Caco-2 (cell line): ENCODE measurements at regions not wholly inside any gene's neighbourhood (a gene's known extent, or its start where the extent isn't known, plus 50 kb on each side); places are given as distances from the start of the nearest gene placed in this dataset.

Experiments used
- BruUV-seq: library from RNA; stranded (reverse); fragments of 400-500 nt; replicated peaks from 2 replicates; lab custom pipeline; 2021; lab: Mats Ljungman, UMichigan
- CTCF ChIA-PET: fragments of 300-600 bp; sonication (Branson Sonifier 250); formaldehyde crosslinking; loops from one replicate; lab custom pipeline; 2022; ENCODE audit warnings: antibody characterized with exemption; lab: Charles Lee
- POLR2A ChIA-PET: fragments of 300-600 bp; sonication (Branson Sonifier 250); formaldehyde crosslinking; loops from one replicate; lab custom pipeline; 2022; ENCODE audit warnings: antibody characterized with exemption; lab: Charles Lee
- DNase-seq, 2 experiments: peaks; one replicate each; pipeline versions ENCODE4 v3.0.0 to v3.0.0-alpha.2; 2020 to 2022
- H3K27me3 ChIP-seq: replicated peaks from 2 replicates; pipeline ENCODE4 v1.6.0; 2011; ENCODE audit warnings: low read length; ENCODE audit not compliant: control insufficient read depth, insufficient read depth
- H3K36me3 ChIP-seq: 2 replicates; pipeline ENCODE4 v1.5.1; 2011; ENCODE audit warnings: low read length; ENCODE audit not compliant: control insufficient read depth, insufficient read depth
- H3K4me1 ChIP-seq: fragments of 250-450 bp; sonication (Bioruptor Pico); 2 replicates; pipeline ENCODE4 v1.5.1; 2020; ENCODE audit warnings: mild to moderate bottlenecking
- H3K4me3 ChIP-seq: 2 replicates; pipeline ENCODE4 v1.5.1; 2011; ENCODE audit warnings: low read depth, mild to moderate bottlenecking, control low read depth, low read length
- H3K9me3 ChIP-seq: fragments of 250-450 bp; sonication (Bioruptor Pico); 2 replicates; pipeline ENCODE4 v1.5.1; 2020; ENCODE audit warnings: mild to moderate bottlenecking, moderate library complexity
- H3K27ac Mint-ChIP-seq: one replicate; pipeline ENCODE4 v1.8.0; 2022; ENCODE audit warnings: mixed read lengths; ENCODE audit not compliant: unreplicated experiment
- H3K27me3 Mint-ChIP-seq: one replicate; pipeline ENCODE4 v1.8.0; 2022; ENCODE audit warnings: mixed read lengths; ENCODE audit not compliant: insufficient read depth, unreplicated experiment
- H3K36me3 Mint-ChIP-seq: one replicate; pipeline ENCODE4 v1.8.0; 2022; ENCODE audit warnings: mild to moderate bottlenecking, mixed read lengths; ENCODE audit not compliant: insufficient read depth, unreplicated experiment
- H3K4me1 Mint-ChIP-seq: one replicate; pipeline ENCODE4 v1.8.0; 2022; ENCODE audit warnings: low read depth, mixed read lengths; ENCODE audit not compliant: unreplicated experiment
- H3K4me3 Mint-ChIP-seq: one replicate; pipeline ENCODE4 v1.8.0; 2022; ENCODE audit warnings: mild to moderate bottlenecking, moderate library complexity, mixed read lengths; ENCODE audit not compliant: unreplicated experiment
- H3K9me3 Mint-ChIP-seq: one replicate; pipeline ENCODE4 v1.8.0; 2022; ENCODE audit warnings: mixed read lengths; ENCODE audit not compliant: unreplicated experiment
- CTCF ChIP-seq, 2 experiments: fragments of 200-600 bp in 1 of 2; IDR thresholded peaks; 1 replicate in 1 of 2; 2 replicates in 1 of 2; pipeline versions ENCODE4 v1.5.1 to v1.8.0; 2011 to 2022; ENCODE audit warnings: antibody characterized with exemption in 1 of 2, control low read depth in 1 of 2, inconsistent platforms in 1 of 2, low read depth in 1 of 2, low read length in 1 of 2, mild to moderate bottlenecking in 1 of 2, moderate library complexity in 1 of 2; ENCODE audit not compliant: insufficient read depth in 1 of 2, severe bottlenecking in 1 of 2, unreplicated experiment in 1 of 2
- intact Hi-C: fragments of 100-400 bp; cut with micrococcal nuclease; formaldehyde crosslinking; loops from one replicate; pipeline ENCODE4 v1.10.0; 2022; ENCODE audit not compliant: unreplicated experiment

GRCh38 chr4:37760840-37761239, 65.6 kb upstream of the PGM2 start:
- H3K9me3 Mint-ChIP-seq = no peaks in the 10 kb centered on the region
- no peaks in the 10 kb centered on the region for H3K27me3 Mint-ChIP-seq
- intact Hi-C loops = no loop called here
- Histone ChIP-seq H3K4me1 (no peaks in the 10 kb centered on the region), H3K27me3 (no peaks in the 10 kb centered on the region), H3K9me3 (no peaks in the 10 kb centered on the region), H3K4me3 (no peak overlapping the region), H3K36me3 (no peaks in the 10 kb centered on the region)
- CTCF ChIA-PET = no interaction called here
- no peak for TF ChIP-seq CTCF (IDR thresholded peaks at IDR 0.05; ENCODE audit: insufficient read depth in 1 of 2, low read depth in 1 of 2, low read length in 1 of 2, severe bottlenecking in 1 of 2, unreplicated experiment in 1 of 2)
- H3K36me3 Mint-ChIP-seq = no peaks in the 10 kb centered on the region
- no peak overlapping the region for H3K27ac Mint-ChIP-seq
- DNase-seq = no peak
- H3K4me1 Mint-ChIP-seq = no peaks in the 10 kb centered on the region
- H3K4me3 Mint-ChIP-seq = no peak overlapping the region
- POLR2A ChIA-PET = no interaction called here
- no TSS peak for BruUV-seq

- ChIA-PET CTCF (no interaction called here), POLR2A (no interaction called here)
- Mint-ChIP-seq H3K4me3 (no peak overlapping the region), H3K27ac (no peak overlapping the region), H3K9me3 (no peaks in the 10 kb centered on the region), H3K4me1 (no peaks in the 10 kb centered on the region), H3K27me3 (no peaks in the 10 kb centered on the region), H3K36me3 (no peaks in the 10 kb centered on the region)
- no peak for DNase-seq
- BruUV-seq = no TSS peak
- no peaks in the 10 kb centered on the region for H3K9me3 ChIP-seq
- no peak overlapping the region for H3K4me3 ChIP-seq
- intact Hi-C loops = no loop called here
- H3K36me3 ChIP-seq = no peaks in the 10 kb centered on the region
- no peak for TF ChIP-seq CTCF (IDR thresholded peaks at IDR 0.05; ENCODE audit: insufficient read depth in 1 of 2, low read depth in 1 of 2, low read length in 1 of 2, severe bottlenecking in 1 of 2, unreplicated experiment in 1 of 2)
- no peaks in the 10 kb centered on the region for H3K4me1 ChIP-seq
- no peaks in the 10 kb centered on the region for H3K27me3 ChIP-seq
Measured at GRCh38 chr4:37759833-37760232, 66.7 kb upstream of the PGM2 start.

- BruUV-seq = no TSS peak
- ChIA-PET CTCF (no interaction called here), POLR2A (no interaction called here)
- Histone ChIP-seq H3K27me3 (no peaks in the 10 kb centered on the region), H3K4me3 (no peak overlapping the region), H3K36me3 (no peaks in the 10 kb centered on the region), H3K4me1 (no peaks in the 10 kb centered on the region; the same call in 1 of the 2 replicates), H3K9me3 (no peaks in the 10 kb centered on the region)
- no peak for TF ChIP-seq CTCF (IDR thresholded peaks at IDR 0.05; ENCODE audit: insufficient read depth in 1 of 2, low read depth in 1 of 2, low read length in 1 of 2, severe bottlenecking in 1 of 2, unreplicated experiment in 1 of 2)
- no peaks in the 10 kb centered on the region for H3K9me3 Mint-ChIP-seq
- intact Hi-C loops = no loop called here
- H3K27me3 Mint-ChIP-seq = no peaks in the 10 kb centered on the region
- H3K27ac Mint-ChIP-seq = no peak overlapping the region
- no peak overlapping the region for H3K4me3 Mint-ChIP-seq
- no peak for DNase-seq
- H3K36me3 Mint-ChIP-seq = no peaks in the 10 kb centered on the region
- H3K4me1 Mint-ChIP-seq = peaks cover 6% of the 10 kb centered on the region
Measured at GRCh38 chr4:37758226-37758625, 68.3 kb upstream of the PGM2 start.
